Endothelial cell (in vitro differentiated cells): ENCODE measurements at regions not wholly inside any gene's neighbourhood (a gene's known extent, or its start where the extent isn't known, plus 50 kb on each side); places are given as distances from the start of the nearest gene placed in this dataset.
"Not testable (repeated sequence)": the region's sequence is repeated elsewhere in the genome, so short reads cannot be mapped to it uniquely, and the experiment has no call there.

Source experiments
- DNase-seq: peaks from one replicate; pipeline ENCODE4 v3.0.0; 2021; ENCODE audit warnings: low spot score
- H3K27ac Mint-ChIP-seq: one replicate; pipeline ENCODE4 v1.8.0; 2021; ENCODE audit warnings: mixed read lengths, inconsistent platforms; ENCODE audit not compliant: unreplicated experiment
- H3K27me3 Mint-ChIP-seq: one replicate; pipeline ENCODE4 v1.8.0; 2021; ENCODE audit warnings: mild to moderate bottlenecking, moderate library complexity, mixed read lengths, inconsistent platforms; ENCODE audit not compliant: unreplicated experiment
- H3K36me3 Mint-ChIP-seq: one replicate; pipeline ENCODE4 v1.8.0; 2021; ENCODE audit warnings: mild to moderate bottlenecking, low read depth, mixed read lengths, inconsistent platforms; ENCODE audit not compliant: unreplicated experiment
- H3K4me1 Mint-ChIP-seq: one replicate; pipeline ENCODE4 v1.8.0; 2021; ENCODE audit warnings: mild to moderate bottlenecking, mixed read lengths, inconsistent platforms; ENCODE audit not compliant: unreplicated experiment
- H3K4me3 Mint-ChIP-seq: one replicate; pipeline ENCODE4 v1.8.0; 2021; ENCODE audit warnings: mild to moderate bottlenecking, mixed read lengths, inconsistent platforms; ENCODE audit not compliant: unreplicated experiment
- H3K9me3 Mint-ChIP-seq: one replicate; pipeline ENCODE4 v1.8.0; 2021; ENCODE audit warnings: mixed read lengths, inconsistent platforms; ENCODE audit not compliant: unreplicated experiment
- TF ChIP-seq, protein P1 (sequence below): fragments of 200-600 bp; sonication (generic); IDR thresholded peaks from one replicate; pipeline ENCODE4 v1.5.0; 2021; ENCODE audit warnings: antibody characterized with exemption; ENCODE audit not compliant: unreplicated experiment

DNA sequence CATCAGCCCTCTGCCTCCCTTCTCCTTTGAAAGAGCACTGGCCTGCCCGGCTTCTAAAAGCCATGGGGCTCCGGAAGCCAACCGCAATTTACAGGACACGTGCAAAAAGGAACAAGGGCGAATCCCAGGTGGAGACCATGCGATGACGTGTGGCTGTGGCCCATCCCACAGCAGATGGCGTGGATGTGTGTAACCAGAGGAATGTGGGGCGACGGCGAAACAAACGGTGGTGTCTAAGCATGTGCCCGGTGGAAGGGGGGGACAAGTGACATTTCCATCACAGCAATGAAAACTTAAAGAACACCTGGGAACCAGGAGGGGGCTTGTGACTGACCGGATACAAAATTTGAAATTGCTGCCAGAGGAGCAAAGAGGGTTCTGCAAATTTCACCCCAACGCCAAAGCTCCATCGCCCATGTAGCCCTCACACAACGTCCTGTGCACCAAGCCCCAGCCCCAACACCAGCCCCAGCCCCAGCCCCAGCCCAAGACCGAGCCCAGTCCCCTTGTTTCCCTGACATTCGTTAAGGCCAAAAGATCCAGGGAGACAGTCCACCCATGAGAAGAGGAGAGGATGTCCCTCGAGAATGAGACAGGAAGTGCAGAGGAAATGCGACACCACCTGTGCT is 159.7 kb upstream of the ZNF337 start:
- H3K27me3 Mint-ChIP-seq, result peaks cover 28% of the 10 kb centered on the region
- peak overlapping the region; percentile 11 for H3K4me3 Mint-ChIP-seq
- peaks cover 23% of the 10 kb centered on the region for H3K4me1 Mint-ChIP-seq
- no peak overlapping the region for H3K27ac Mint-ChIP-seq
- no peak for DNase-seq
- peaks cover 25% of the 10 kb centered on the region for H3K36me3 Mint-ChIP-seq
- H3K9me3 Mint-ChIP-seq, result no peaks in the 10 kb centered on the region
- TF ChIP-seq, protein P1, sequence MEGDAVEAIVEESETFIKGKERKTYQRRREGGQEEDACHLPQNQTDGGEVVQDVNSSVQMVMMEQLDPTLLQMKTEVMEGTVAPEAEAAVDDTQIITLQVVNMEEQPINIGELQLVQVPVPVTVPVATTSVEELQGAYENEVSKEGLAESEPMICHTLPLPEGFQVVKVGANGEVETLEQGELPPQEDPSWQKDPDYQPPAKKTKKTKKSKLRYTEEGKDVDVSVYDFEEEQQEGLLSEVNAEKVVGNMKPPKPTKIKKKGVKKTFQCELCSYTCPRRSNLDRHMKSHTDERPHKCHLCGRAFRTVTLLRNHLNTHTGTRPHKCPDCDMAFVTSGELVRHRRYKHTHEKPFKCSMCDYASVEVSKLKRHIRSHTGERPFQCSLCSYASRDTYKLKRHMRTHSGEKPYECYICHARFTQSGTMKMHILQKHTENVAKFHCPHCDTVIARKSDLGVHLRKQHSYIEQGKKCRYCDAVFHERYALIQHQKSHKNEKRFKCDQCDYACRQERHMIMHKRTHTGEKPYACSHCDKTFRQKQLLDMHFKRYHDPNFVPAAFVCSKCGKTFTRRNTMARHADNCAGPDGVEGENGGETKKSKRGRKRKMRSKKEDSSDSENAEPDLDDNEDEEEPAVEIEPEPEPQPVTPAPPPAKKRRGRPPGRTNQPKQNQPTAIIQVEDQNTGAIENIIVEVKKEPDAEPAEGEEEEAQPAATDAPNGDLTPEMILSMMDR, result no peak

DNA sequence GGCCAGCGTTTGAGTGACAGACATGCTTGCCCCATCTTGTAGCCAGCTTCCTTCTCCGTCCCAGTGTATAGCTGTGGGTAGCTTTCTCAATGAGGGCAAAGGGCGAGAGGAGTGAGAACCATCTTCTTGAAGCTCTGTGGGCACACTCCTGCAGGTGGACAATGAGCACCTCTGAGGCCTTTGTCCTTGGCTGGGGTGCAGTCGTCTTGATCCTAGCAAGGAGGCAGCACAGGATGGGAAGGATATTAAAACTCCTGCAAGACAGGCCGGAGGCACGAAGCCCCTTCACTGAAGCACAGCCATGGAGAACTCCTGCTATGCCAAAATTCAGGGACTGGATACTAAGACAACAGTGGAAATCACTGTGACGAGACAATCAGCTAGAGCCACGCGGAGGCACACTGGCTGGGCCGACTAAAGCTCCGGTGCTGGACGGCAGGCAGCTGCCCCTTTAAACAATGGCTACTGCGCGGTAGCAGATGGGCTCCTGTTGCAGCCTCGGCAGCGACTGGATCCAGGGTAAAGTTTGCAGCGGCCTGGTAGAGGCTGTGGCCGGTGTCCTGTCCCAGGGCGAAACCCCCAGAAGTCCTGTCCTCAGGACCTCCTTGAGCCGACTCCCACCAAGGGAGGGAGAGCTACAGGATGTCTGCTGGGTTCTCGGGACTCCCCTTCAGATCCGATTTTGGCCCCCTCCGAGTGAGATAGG is 159.0 kb upstream of the ZNF337 start:
- Mint-ChIP-seq H3K36me3 (peaks cover 25% of the 10 kb centered on the region), H3K27me3 (peaks cover 25% of the 10 kb centered on the region)
- H3K4me3 Mint-ChIP-seq, result not testable (repeated sequence)

GRCh38 chr20:25854666-25855065 is 158.0 kb upstream of the ZNF337 start:
- H3K9me3 Mint-ChIP-seq, H3K27ac Mint-ChIP-seq, DNase-seq, H3K4me3 Mint-ChIP-seq: not testable (repeated sequence)
- H3K4me1 Mint-ChIP-seq, result peaks cover 16% of the 10 kb centered on the region
- H3K36me3 Mint-ChIP-seq, result peaks cover 25% of the 10 kb centered on the region
- H3K27me3 Mint-ChIP-seq, result peaks cover 20% of the 10 kb centered on the region

More for the DNA sequence above, 159.0 kb upstream of the ZNF337 start:
- not testable (repeated sequence) for H3K27ac Mint-ChIP-seq, H3K9me3 Mint-ChIP-seq, DNase-seq
- H3K4me1 Mint-ChIP-seq, result peaks cover 19% of the 10 kb centered on the region

DNA sequence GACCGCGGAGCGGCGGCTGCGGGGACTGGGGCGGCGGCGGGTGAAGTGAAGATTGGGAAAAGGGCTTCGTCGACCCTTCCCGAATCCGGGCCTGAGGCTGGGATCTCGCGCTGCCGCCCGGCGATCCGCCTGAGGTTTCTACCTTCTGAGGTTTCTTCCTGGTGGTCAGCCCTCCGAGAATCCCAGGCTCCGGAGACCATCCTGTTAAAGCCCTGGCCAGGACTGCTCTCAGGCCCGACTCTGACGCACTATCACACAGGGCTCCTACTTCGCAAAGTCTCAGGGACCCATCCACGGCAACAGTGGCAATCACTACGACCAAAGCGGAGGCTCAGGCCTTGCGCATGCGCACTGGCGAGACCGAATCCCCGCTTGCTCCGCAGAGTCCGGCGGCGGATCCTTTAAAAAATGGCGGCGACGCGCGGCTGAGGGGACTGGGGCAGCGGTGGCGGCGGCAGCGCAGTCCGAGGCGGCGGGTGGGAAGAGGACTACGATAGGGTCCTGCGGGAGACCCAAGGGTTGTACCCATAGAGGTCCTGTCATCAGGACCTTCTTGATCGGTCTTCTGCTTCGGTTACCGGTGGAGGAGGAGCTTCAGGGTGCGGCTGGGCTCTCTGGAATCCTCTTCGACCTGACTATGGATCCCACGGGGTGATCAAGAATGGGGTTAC is 157.2 kb upstream of the ZNF337 start:
- Mint-ChIP-seq H3K4me1 (peaks cover 16% of the 10 kb centered on the region), H3K36me3 (peaks cover 20% of the 10 kb centered on the region), H3K27me3 (peaks cover 14% of the 10 kb centered on the region)
- H3K9me3 Mint-ChIP-seq, H3K27ac Mint-ChIP-seq, H3K4me3 Mint-ChIP-seq, DNase-seq: not testable (repeated sequence)

DNA sequence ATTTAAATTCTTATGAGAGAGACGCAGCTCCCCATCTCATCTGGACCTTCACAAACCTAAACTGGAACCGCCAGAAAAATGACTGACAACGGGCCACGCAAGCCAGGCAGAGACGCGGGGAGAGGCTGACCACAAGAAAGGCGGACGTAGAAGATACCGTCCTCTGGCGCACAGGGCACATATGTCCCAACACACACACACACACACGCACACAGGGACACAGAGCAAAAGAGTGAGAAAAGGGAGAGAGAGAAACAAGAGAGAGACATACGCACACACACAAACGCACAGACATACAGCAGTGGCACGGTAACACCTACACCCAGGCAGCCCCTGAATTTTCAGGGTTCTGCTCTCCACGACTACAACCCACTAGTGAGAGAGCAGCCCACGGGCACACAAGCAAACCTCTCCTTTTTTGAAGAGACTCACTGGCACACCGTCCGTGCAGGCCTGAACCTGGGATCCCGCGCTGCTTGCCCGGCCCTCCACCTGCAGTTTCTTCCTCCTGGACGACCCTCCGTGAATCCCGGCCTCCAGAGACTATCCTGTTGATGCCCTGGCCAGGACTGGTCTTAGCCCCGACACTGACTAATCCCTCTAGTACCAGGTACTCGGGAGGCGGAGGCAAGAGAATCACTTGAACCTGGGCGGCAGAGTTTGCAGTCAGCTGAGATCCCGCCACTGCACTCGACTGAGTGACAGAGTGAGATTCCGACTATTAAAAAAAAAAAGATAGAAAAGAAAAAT is 156.5 kb upstream of the ZNF337 start:
- DNase-seq, H3K9me3 Mint-ChIP-seq, H3K27ac Mint-ChIP-seq: not testable (repeated sequence)
- peaks cover 20% of the 10 kb centered on the region for H3K36me3 Mint-ChIP-seq
- peaks cover 11% of the 10 kb centered on the region for H3K27me3 Mint-ChIP-seq
- peak overlapping the region; percentile 61 for H3K4me3 Mint-ChIP-seq
- peaks cover 16% of the 10 kb centered on the region for H3K4me1 Mint-ChIP-seq

GRCh38 chr20:25850133-25850532 is 153.5 kb upstream of the ZNF337 start:
- H3K27ac Mint-ChIP-seq, H3K27me3 Mint-ChIP-seq: not testable (repeated sequence)

GRCh38 chr20:25848222-25848621 is 151.6 kb upstream of the ZNF337 start:
- Mint-ChIP-seq H3K27ac (no peak overlapping the region), H3K9me3 (no peaks in the 10 kb centered on the region), H3K4me3 (no peak overlapping the region), H3K4me1 (no peaks in the 10 kb centered on the region), H3K36me3 (peaks cover 4% of the 10 kb centered on the region), H3K27me3 (peaks cover 1% of the 10 kb centered on the region)
- TF ChIP-seq, protein P1, result no peak
- no peak for DNase-seq

More at GRCh38 chr20:25850133-25850532, 153.5 kb upstream of the ZNF337 start:
- not testable (repeated sequence) for DNase-seq, H3K9me3 Mint-ChIP-seq, H3K4me1 Mint-ChIP-seq, H3K4me3 Mint-ChIP-seq, H3K36me3 Mint-ChIP-seq

GRCh38 chr20:25844640-25845039 is 148.0 kb upstream of the ZNF337 start:
- not testable (repeated sequence) for H3K27me3 Mint-ChIP-seq, H3K27ac Mint-ChIP-seq, H3K36me3 Mint-ChIP-seq, H3K4me3 Mint-ChIP-seq, H3K4me1 Mint-ChIP-seq, DNase-seq, H3K9me3 Mint-ChIP-seq

GRCh38 chr20:25813511-25813910 is 116.9 kb upstream of the ZNF337 start:
- H3K4me1 Mint-ChIP-seq, H3K27ac Mint-ChIP-seq, DNase-seq, H3K9me3 Mint-ChIP-seq, H3K4me3 Mint-ChIP-seq, H3K36me3 Mint-ChIP-seq, H3K27me3 Mint-ChIP-seq: not testable (repeated sequence)
